Upper lobe of right lung (tissue), 1 donor: ENCODE measurements at regions not wholly inside any gene's neighbourhood (a gene's known extent, or its start where the extent isn't known, plus 50 kb on each side); places are given as distances from the start of the nearest gene placed in this dataset.
"Not testable (repeated sequence)": the region's sequence is repeated elsewhere in the genome, so short reads cannot be mapped to it uniquely, and the experiment has no call there.

Source experiments
- ATAC-seq: fragments of 200-7000 bp; cut with Tn5 transposase; one replicate; pipeline ENCODE4 v1.9.1; 2020; ENCODE audit warnings: mild to moderate bottlenecking, moderate library complexity
- DNase-seq: peaks from one replicate; pipeline ENCODE4 v3.0.0-alpha.2; 2020
- H3K27ac ChIP-seq: fragments of 200-600 bp; one replicate; pipeline ENCODE4 v1.8.0; 2022
- H3K27me3 ChIP-seq: fragments of 200-600 bp; one replicate; pipeline ENCODE4 v1.8.0; 2022; ENCODE audit warnings: mild to moderate bottlenecking
- H3K36me3 ChIP-seq: fragments of 200-600 bp; one replicate; pipeline ENCODE4 v1.8.0; 2022
- H3K4me1 ChIP-seq: fragments of 200-600 bp; one replicate; pipeline ENCODE4 v1.8.0; 2022
- H3K4me3 ChIP-seq: fragments of 200-600 bp; one replicate; pipeline ENCODE4 v1.8.0; 2022; ENCODE audit warnings: mild to moderate bottlenecking
- H3K9me3 ChIP-seq: fragments of 200-600 bp; one replicate; pipeline ENCODE4 v1.8.0; 2022
- CTCF ChIP-seq: fragments of 200-600 bp; IDR thresholded peaks from one replicate; pipeline ENCODE4 v1.8.0; 2022; ENCODE audit warnings: antibody characterized with exemption
- intact Hi-C: fragments of 100-400 bp; cut with DNase I; formaldehyde crosslinking; loops from one replicate; pipeline ENCODE4 v1.11.0; 2022
- donor health status: DM: no; HTN: yes; CAD: no; lungs with severe emphysema.

- no peak for DNase-seq
- no peaks in the 10 kb centered on the region for H3K27me3 ChIP-seq
- H3K27ac ChIP-seq: no peak overlapping the region
- intact Hi-C loops: no loop called here
- no peak for ATAC-seq
- H3K36me3 ChIP-seq: no peaks in the 10 kb centered on the region
- H3K4me3 ChIP-seq: no peak overlapping the region
- no peaks in the 10 kb centered on the region for H3K9me3 ChIP-seq
- no peak for TF ChIP-seq CTCF
- H3K4me1 ChIP-seq: no peaks in the 10 kb centered on the region
Observed at GRCh38 chrX:137915466-137915865, 349.5 kb downstream of the ZIC3 start.

- intact Hi-C loops: no loop called here
- Histone ChIP-seq H3K27me3 (no peaks in the 10 kb centered on the region), H3K27ac (no peak overlapping the region), H3K36me3 (no peaks in the 10 kb centered on the region), H3K4me3 (no peak overlapping the region), H3K9me3 (no peaks in the 10 kb centered on the region), H3K4me1 (no peaks in the 10 kb centered on the region)
- ATAC-seq (no peak), DNase-seq (no peak)
- no peak for TF ChIP-seq CTCF
Observed at GRCh38 chrX:137916090-137916746, 350.3 kb downstream of the ZIC3 start.

GRCh38 chrX:137926090-137926489 lies 360.2 kb downstream of the ZIC3 start:
- Histone ChIP-seq H3K27me3 (no peaks in the 10 kb centered on the region), H3K4me1 (no peaks in the 10 kb centered on the region), H3K9me3 (no peaks in the 10 kb centered on the region), H3K36me3 (no peaks in the 10 kb centered on the region), H3K4me3 (no peak overlapping the region), H3K27ac (no peak overlapping the region)
- DNase-seq (no peak), ATAC-seq (no peak)
- TF ChIP-seq CTCF: no peak
- intact Hi-C loops: no loop called here

- Histone ChIP-seq H3K4me1 (no peaks in the 10 kb centered on the region), H3K27ac (no peak overlapping the region), H3K36me3 (no peaks in the 10 kb centered on the region), H3K27me3 (no peaks in the 10 kb centered on the region), H3K4me3 (no peak overlapping the region), H3K9me3 (no peaks in the 10 kb centered on the region)
- ATAC-seq (no peak), DNase-seq (no peak)
- no peak for TF ChIP-seq CTCF
- intact Hi-C loops: no loop called here
Observed at GRCh38 chrX:137929951-137930350, 364.0 kb downstream of the ZIC3 start.

- TF ChIP-seq CTCF: no peak
- intact Hi-C loops: no loop called here
- no peak overlapping the region for H3K4me3 ChIP-seq
- DNase-seq (no peak), ATAC-seq (no peak)
- no peaks in the 10 kb centered on the region for H3K36me3 ChIP-seq
- H3K9me3 ChIP-seq: no peaks in the 10 kb centered on the region
- H3K27me3 ChIP-seq: no peaks in the 10 kb centered on the region
- no peak overlapping the region for H3K27ac ChIP-seq
- no peaks in the 10 kb centered on the region for H3K4me1 ChIP-seq
Observed at GRCh38 chrX:137930533-137930932, 364.6 kb downstream of the ZIC3 start.

GRCh38 chrX:137934214-137934613 lies 368.3 kb downstream of the ZIC3 start:
- H3K27ac ChIP-seq, H3K9me3 ChIP-seq, ATAC-seq, H3K4me1 ChIP-seq, H3K36me3 ChIP-seq, intact Hi-C loops, H3K4me3 ChIP-seq, H3K27me3 ChIP-seq, DNase-seq: not testable (repeated sequence)

GRCh38 chrX:137934887-137935286 lies 369.0 kb downstream of the ZIC3 start:
- H3K4me3 ChIP-seq, H3K4me1 ChIP-seq, H3K27ac ChIP-seq, H3K36me3 ChIP-seq, ATAC-seq, H3K9me3 ChIP-seq, DNase-seq, intact Hi-C loops, H3K27me3 ChIP-seq: not testable (repeated sequence)
